NB4 (cell line): ENCODE measurements at regions not wholly inside any gene's neighbourhood (a gene's known extent, or its start where the extent isn't known, plus 50 kb on each side); places are given as distances from the start of the nearest gene placed in this dataset.

Source experiments
- CTCF ChIP-seq: IDR thresholded peaks from one replicate; pipeline ENCODE4 v1.5.1; 2012; ENCODE audit warnings: low read depth, low read length
- MAX ChIP-seq: IDR thresholded peaks from 2 replicates; pipeline ENCODE4 v1.6.1; 2011; ENCODE audit warnings: low read depth, low read length
- POLR2A ChIP-seq: IDR thresholded peaks from 2 replicates; pipeline ENCODE4 v1.6.1; 2011; ENCODE audit warnings: mild to moderate bottlenecking; ENCODE audit not compliant: insufficient read length; ENCODE audit errors: extremely low read depth

GRCh38 chr2:193824474-193824873, 1629.7 kb upstream of the TMEFF2 start:
- TF ChIP-seq CTCF, result no peak
- TF ChIP-seq POLR2A, result no peak
- no peak for TF ChIP-seq MAX
